Astrocyte (in vitro differentiated cells and primary cell): ENCODE measurements at regions not wholly inside any gene's neighbourhood (a gene's known extent, or its start where the extent isn't known, plus 50 kb on each side); places are given as distances from the start of the nearest gene placed in this dataset.

Experiments
- DNase-seq: peaks from one replicate; pipeline ENCODE4 v3.0.0-alpha.2; 2010; ENCODE audit warnings: low read depth
- FAIRE-seq: peaks from 2 replicates; lab custom pipeline; 2011; peaks lifted over from hg19 to GRCh38; lab: Jason Lieb, UNC
- H2AFZ ChIP-seq: 2 replicates; pipeline ENCODE4 v1.6.0; 2012; ENCODE audit warnings: low read depth, low read length, inconsistent platforms
- H3K27ac ChIP-seq: 2 replicates; pipeline ENCODE4 v1.5.1; 2011; ENCODE audit warnings: low read depth, low read length, inconsistent platforms
- H3K27me3 ChIP-seq: 2 replicates; pipeline ENCODE4 v1.6.0; 2011; ENCODE audit warnings: low read length, inconsistent platforms; ENCODE audit not compliant: insufficient read depth
- H3K36me3 ChIP-seq: 2 replicates; pipeline ENCODE4 v1.5.1; 2011; ENCODE audit warnings: low read length, inconsistent platforms; ENCODE audit not compliant: insufficient read depth
- H3K4me1 ChIP-seq: 2 replicates; pipeline ENCODE4 v1.5.1; 2011; ENCODE audit warnings: low read length, inconsistent platforms; ENCODE audit not compliant: insufficient read depth
- H3K4me2 ChIP-seq: 2 replicates; pipeline ENCODE4 v1.6.0; 2012; ENCODE audit warnings: low read length, inconsistent platforms
- H3K4me3 ChIP-seq: 2 replicates; pipeline ENCODE4 v1.5.1; 2011; ENCODE audit warnings: low read depth, mild to moderate bottlenecking, low read length, inconsistent platforms; ENCODE audit not compliant: insufficient read depth
- H3K79me2 ChIP-seq: 2 replicates; pipeline ENCODE4 v1.6.0; 2012; ENCODE audit warnings: mild to moderate bottlenecking, low read length, inconsistent platforms; ENCODE audit not compliant: insufficient read depth
- H3K9ac ChIP-seq: 2 replicates; pipeline ENCODE4 v1.6.0; 2012; ENCODE audit warnings: mild to moderate bottlenecking, low read length, inconsistent platforms
- H3K9me3 ChIP-seq: 2 replicates; pipeline ENCODE4 v1.5.1; 2012; ENCODE audit warnings: low read depth, mild to moderate bottlenecking, low read length, inconsistent platforms; ENCODE audit not compliant: insufficient read depth
- H4K20me1 ChIP-seq: 2 replicates; pipeline ENCODE4 v1.6.0; 2012; ENCODE audit warnings: low read length, inconsistent platforms; ENCODE audit not compliant: insufficient read depth
- H3K27ac Mint-ChIP-seq: one replicate; pipeline ENCODE4 v1.8.0; 2021; ENCODE audit warnings: mild to moderate bottlenecking, mixed read lengths; ENCODE audit not compliant: unreplicated experiment
- H3K27me3 Mint-ChIP-seq: one replicate; pipeline ENCODE4 v1.8.0; 2021; ENCODE audit warnings: low read depth, mixed read lengths; ENCODE audit not compliant: unreplicated experiment
- H3K36me3 Mint-ChIP-seq: one replicate; pipeline ENCODE4 v1.8.0; 2021; ENCODE audit warnings: low read depth, mixed read lengths; ENCODE audit not compliant: unreplicated experiment
- H3K4me1 Mint-ChIP-seq: one replicate; pipeline ENCODE4 v1.8.0; 2021; ENCODE audit warnings: low read depth, mixed read lengths; ENCODE audit not compliant: unreplicated experiment
- H3K4me3 Mint-ChIP-seq: one replicate; pipeline ENCODE4 v1.8.0; 2021; ENCODE audit warnings: mild to moderate bottlenecking, moderate library complexity, mixed read lengths; ENCODE audit not compliant: unreplicated experiment
- H3K9me3 Mint-ChIP-seq: one replicate; pipeline ENCODE4 v1.8.0; 2021; ENCODE audit warnings: mild to moderate bottlenecking, mixed read lengths; ENCODE audit not compliant: unreplicated experiment
- CTCF ChIP-seq: IDR thresholded peaks from 2 replicates; pipeline ENCODE4 v1.5.1; 2011; ENCODE audit warnings: low read depth, mild to moderate bottlenecking, inconsistent platforms, low read length, moderate library complexity; ENCODE audit not compliant: insufficient read depth
- EZH2 ChIP-seq: IDR thresholded peaks from 2 replicates; pipeline ENCODE4 v1.6.1; 2012; ENCODE audit warnings: mild to moderate bottlenecking, low read length, inconsistent platforms; ENCODE audit not compliant: insufficient read depth

- H3K9ac ChIP-seq: no peak overlapping the region
- no peak overlapping the region for H2AFZ ChIP-seq
- H3K4me3 ChIP-seq: no peak overlapping the region
- DNase-seq: peak; percentile 79
- Mint-ChIP-seq H3K36me3 (no peaks in the 10 kb centered on the region), H3K27me3 (peaks cover 12% of the 10 kb centered on the region), H3K27ac (no peak overlapping the region), H3K4me1 (no peaks in the 10 kb centered on the region), H3K4me3 (no peak overlapping the region), H3K9me3 (no peaks in the 10 kb centered on the region)
- no peak overlapping the region for H3K27ac ChIP-seq
- no peaks in the 10 kb centered on the region for H3K36me3 ChIP-seq
- FAIRE-seq: peak; percentile 65
- H3K4me2 ChIP-seq: peak overlapping the region; percentile 23
- peaks cover 3% of the 10 kb centered on the region for H3K27me3 ChIP-seq
- no peaks in the 10 kb centered on the region for H3K79me2 ChIP-seq
- TF ChIP-seq EZH2 (no peak), CTCF (no peak)
- no peaks in the 10 kb centered on the region for H3K9me3 ChIP-seq
- peaks cover 3% of the 10 kb centered on the region for H3K4me1 ChIP-seq
- no peaks in the 10 kb centered on the region for H4K20me1 ChIP-seq
These were observed 131.3 kb downstream of the SEC61B start for GRCh38 chr9:99353408-99353807.

- Histone ChIP-seq H2AFZ (no peak overlapping the region), H3K79me2 (no peaks in the 10 kb centered on the region), H3K27me3 (peaks cover 5% of the 10 kb centered on the region), H3K4me3 (no peak overlapping the region), H3K4me1 (peaks cover 3% of the 10 kb centered on the region), H3K36me3 (no peaks in the 10 kb centered on the region), H4K20me1 (no peaks in the 10 kb centered on the region), H3K4me2 (no peak overlapping the region), H3K9me3 (no peaks in the 10 kb centered on the region), H3K9ac (no peak overlapping the region), H3K27ac (no peak overlapping the region)
- Mint-ChIP-seq H3K27ac (no peak overlapping the region), H3K9me3 (no peaks in the 10 kb centered on the region), H3K36me3 (no peaks in the 10 kb centered on the region), H3K4me1 (no peaks in the 10 kb centered on the region), H3K27me3 (peaks cover 15% of the 10 kb centered on the region), H3K4me3 (no peak overlapping the region)
- DNase-seq (no peak), FAIRE-seq (no peak)
- no peak for TF ChIP-seq CTCF
- TF ChIP-seq EZH2: no peak
These were observed 132.0 kb downstream of the SEC61B start for GRCh38 chr9:99354104-99354503.

- H3K9ac ChIP-seq: no peak overlapping the region
- H3K4me1 ChIP-seq: peaks cover 3% of the 10 kb centered on the region
- TF ChIP-seq CTCF (no peak), EZH2 (no peak)
- H3K4me3 Mint-ChIP-seq: no peak overlapping the region
- H3K9me3 Mint-ChIP-seq: no peaks in the 10 kb centered on the region
- no peaks in the 10 kb centered on the region for H3K36me3 ChIP-seq
- no peaks in the 10 kb centered on the region for H3K4me1 Mint-ChIP-seq
- H3K4me2 ChIP-seq: no peak overlapping the region
- no peak overlapping the region for H2AFZ ChIP-seq
- no peaks in the 10 kb centered on the region for H3K79me2 ChIP-seq
- H3K9me3 ChIP-seq: no peaks in the 10 kb centered on the region
- H3K27ac ChIP-seq: no peak overlapping the region
- H3K27ac Mint-ChIP-seq: no peak overlapping the region
- no peaks in the 10 kb centered on the region for H4K20me1 ChIP-seq
- no peaks in the 10 kb centered on the region for H3K36me3 Mint-ChIP-seq
- peaks cover 26% of the 10 kb centered on the region for H3K27me3 ChIP-seq
- no peak for DNase-seq
- FAIRE-seq: no peak
- no peak overlapping the region for H3K4me3 ChIP-seq
- H3K27me3 Mint-ChIP-seq: peaks cover 34% of the 10 kb centered on the region
These were observed 134.5 kb downstream of the SEC61B start for GRCh38 chr9:99356512-99356971.
